GM12865 (cell line): ENCODE measurements at regions not wholly inside any gene's neighbourhood (a gene's known extent, or its start where the extent isn't known, plus 50 kb on each side); places are given as distances from the start of the nearest gene placed in this dataset.

ENCODE experiments used
- DNase-seq: peaks from one replicate; pipeline ENCODE4 v3.0.0; 2010; ENCODE audit warnings: low read depth
- H3K4me3 ChIP-seq: 2 replicates; pipeline ENCODE4 v1.5.1; 2011; ENCODE audit warnings: mild to moderate bottlenecking, low read depth, low read length, control low read depth
- CTCF ChIP-seq: IDR thresholded peaks from 2 replicates; pipeline ENCODE4 v1.5.1; 2011; ENCODE audit warnings: low read length, control low read depth, low read depth, inconsistent platforms; ENCODE audit not compliant: insufficient read depth; ENCODE audit errors: missing control alignments

GRCh38 chr2:48209214-48209885 lies 105.1 kb upstream of the FOXN2 start:
- H3K4me3 ChIP-seq = no peak overlapping the region
- TF ChIP-seq CTCF = no peak
- no peak for DNase-seq

GRCh38 chr2:48210189-48210588 lies 104.3 kb upstream of the FOXN2 start:
- TF ChIP-seq CTCF = no peak
- no peak for DNase-seq
- H3K4me3 ChIP-seq = no peak overlapping the region

GRCh38 chr2:48213646-48214045 lies 100.8 kb upstream of the FOXN2 start:
- TF ChIP-seq CTCF = no peak
- H3K4me3 ChIP-seq = no peak overlapping the region
- no peak for DNase-seq

GRCh38 chr2:48218169-48218568 lies 96.3 kb upstream of the FOXN2 start:
- TF ChIP-seq CTCF = no peak
- H3K4me3 ChIP-seq = no peak overlapping the region
- no peak for DNase-seq

- TF ChIP-seq CTCF = no peak
- no peak overlapping the region for H3K4me3 ChIP-seq
- no peak for DNase-seq
Observed at GRCh38 chr2:48219234-48219554, 95.3 kb upstream of the FOXN2 start.

GRCh38 chr2:48219555-48220436 lies 94.7 kb upstream of the FOXN2 start:
- TF ChIP-seq CTCF = no peak
- no peak for DNase-seq
- no peak overlapping the region for H3K4me3 ChIP-seq
